AG09319 (cell line): ENCODE measurements at regions not wholly inside any gene's neighbourhood (a gene's known extent, or its start where the extent isn't known, plus 50 kb on each side); places are given as distances from the start of the nearest gene placed in this dataset.

Experiments
- DNase-seq: peaks from one replicate; pipeline ENCODE4 v3.0.0-alpha.2; 2010; ENCODE audit warnings: low read depth; ENCODE audit errors: extremely low read depth
- CTCF ChIP-seq: IDR thresholded peaks from 2 replicates; pipeline ENCODE4 v1.5.1; 2011; ENCODE audit warnings: low read depth, mild to moderate bottlenecking, inconsistent platforms, low read length, moderate library complexity

GRCh38 chr11:104531894-104532293 is 366.4 kb downstream of the CASP12 start:
- DNase-seq: no peak
- no peak for TF ChIP-seq CTCF

GRCh38 chr11:104531075-104531474 is 367.1 kb upstream of the PDGFD start:
- TF ChIP-seq CTCF: peak; percentile 10
- DNase-seq: no peak

GRCh38 chr11:104529906-104530305 is 366.0 kb upstream of the PDGFD start:
- DNase-seq: no peak
- no peak for TF ChIP-seq CTCF

GRCh38 chr11:104529213-104529612 is 365.3 kb upstream of the PDGFD start:
- TF ChIP-seq CTCF: no peak
- DNase-seq: no peak

GRCh38 chr11:104526006-104526405 is 362.1 kb upstream of the PDGFD start:
- no peak for TF ChIP-seq CTCF
- DNase-seq: no peak

GRCh38 chr11:104525416-104525815 is 361.5 kb upstream of the PDGFD start:
- no peak for DNase-seq
- TF ChIP-seq CTCF: no peak

GRCh38 chr11:104524254-104524653 is 360.3 kb upstream of the PDGFD start:
- DNase-seq: no peak
- TF ChIP-seq CTCF: no peak
